ENCODE measurements at regions not wholly inside any gene's neighbourhood (a gene's known extent, or its start where the extent isn't known, plus 50 kb on each side); places are given as distances from the start of the nearest gene placed in this dataset.
"Not testable (repeated sequence)": the region's sequence is repeated elsewhere in the genome, so short reads cannot be mapped to it uniquely, and the experiment has no call there.

DNA sequence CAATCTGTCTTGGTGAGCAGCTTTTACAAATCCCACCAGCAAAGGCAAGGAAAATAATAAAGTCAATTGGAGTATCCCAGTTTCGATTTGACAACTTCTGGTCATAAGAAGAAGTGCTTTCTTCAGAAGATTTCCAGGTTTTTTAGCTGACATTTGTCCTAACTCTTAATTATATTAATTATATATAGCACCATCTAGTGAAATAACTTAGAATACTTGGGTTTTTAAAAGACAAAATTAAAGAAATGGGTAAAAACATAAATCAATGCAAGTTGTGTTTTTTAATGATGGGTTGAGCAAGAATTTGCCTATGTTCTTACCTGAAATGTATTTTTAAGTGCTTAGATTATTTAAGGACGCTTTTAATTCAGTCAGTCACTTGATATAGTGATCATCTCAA, 421.8 kb downstream of the ACTL7B start:
- Histone ChIP-seq H3K36me3 (ENCODE audit: control insufficient read depth, insufficient read depth, low read length) (no peaks in the 10 kb centered on the region), H3K9me3 (ENCODE audit: control insufficient read depth, low read length) (no peaks in the 10 kb centered on the region), H3K4me1 (ENCODE audit: control insufficient read depth, insufficient read depth, low read length) (no peaks in the 10 kb centered on the region), H3K27ac (ENCODE audit: insufficient read depth, low read depth, low read length, poor library complexity, severe bottlenecking) (no peak overlapping the region), H3K4me3 (ENCODE audit: insufficient read depth, low read depth, low read length) (no peak overlapping the region), H3K27me3 (ENCODE audit: control insufficient read depth, insufficient read depth, low read length, poor library complexity, severe bottlenecking) (no peaks in the 10 kb centered on the region)
- 96 to 97% methylated on average over 2 of the region's 2 CpGs for WGBS, 2 experiments

GRCh38 chr9:108430655-108431054, 425.1 kb downstream of the ACTL7B start:
- 100% methylated on average over 2 of the region's 2 CpGs; no CpG with 5 or more reads in 1 of the 2 experiments for WGBS, 2 experiments
- no peaks in the 10 kb centered on the region for H3K9me3 ChIP-seq (ENCODE audit: control insufficient read depth, low read length)
- H3K4me3 ChIP-seq (ENCODE audit: insufficient read depth, low read depth, low read length), result no peak overlapping the region
- H3K36me3 ChIP-seq (ENCODE audit: control insufficient read depth, insufficient read depth, low read length), result no peaks in the 10 kb centered on the region
- no peaks in the 10 kb centered on the region for H3K4me1 ChIP-seq (ENCODE audit: control insufficient read depth, insufficient read depth, low read length)
- no peaks in the 10 kb centered on the region for H3K27me3 ChIP-seq (ENCODE audit: control insufficient read depth, insufficient read depth, low read length, poor library complexity, severe bottlenecking)
- H3K27ac ChIP-seq (ENCODE audit: insufficient read depth, low read depth, low read length, poor library complexity, severe bottlenecking), result no peak overlapping the region

DNA sequence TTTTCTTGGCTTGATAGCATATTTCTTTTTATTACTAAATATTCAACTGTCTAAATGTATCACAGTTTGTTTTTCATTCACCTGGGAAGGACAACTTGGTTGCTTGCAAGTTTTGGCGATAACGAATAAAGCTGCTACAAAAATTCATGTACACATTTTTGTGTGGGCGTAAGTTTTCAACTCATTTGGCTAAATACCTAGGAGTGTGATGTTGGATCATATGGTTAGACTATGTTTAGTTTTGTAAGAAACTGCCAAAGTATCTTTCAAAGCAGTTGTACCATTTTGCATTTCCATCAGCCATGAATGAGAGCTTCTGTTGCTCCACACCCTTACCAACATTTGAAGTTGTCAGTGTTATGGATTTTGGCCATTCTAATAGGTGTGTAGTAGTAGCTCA, 428.0 kb downstream of the ACTL7B start:
- Histone ChIP-seq H3K27me3 (ENCODE audit: control insufficient read depth, insufficient read depth, low read length, poor library complexity, severe bottlenecking) (no peaks in the 10 kb centered on the region), H3K27ac (ENCODE audit: insufficient read depth, low read depth, low read length, poor library complexity, severe bottlenecking) (no peak overlapping the region), H3K9me3 (ENCODE audit: control insufficient read depth, low read length) (no peaks in the 10 kb centered on the region), H3K36me3 (ENCODE audit: control insufficient read depth, insufficient read depth, low read length) (no peaks in the 10 kb centered on the region), H3K4me3 (ENCODE audit: insufficient read depth, low read depth, low read length) (no peak overlapping the region), H3K4me1 (ENCODE audit: control insufficient read depth, insufficient read depth, low read length) (no peaks in the 10 kb centered on the region)
- WGBS, 2 experiments, result 96 to 97% methylated on average over 3 of the region's 3 CpGs

GRCh38 chr9:108426421-108426940, 429.3 kb downstream of the ACTL7B start:
- H3K4me1 ChIP-seq (ENCODE audit: control insufficient read depth, insufficient read depth, low read length); H3K4me3 ChIP-seq (ENCODE audit: insufficient read depth, low read depth, low read length); H3K27me3 ChIP-seq (ENCODE audit: control insufficient read depth, insufficient read depth, low read length, poor library complexity, severe bottlenecking); H3K9me3 ChIP-seq (ENCODE audit: control insufficient read depth, low read length); H3K27ac ChIP-seq (ENCODE audit: insufficient read depth, low read depth, low read length, poor library complexity, severe bottlenecking); H3K36me3 ChIP-seq (ENCODE audit: control insufficient read depth, insufficient read depth, low read length): not testable (repeated sequence)
- 83 to 93% methylated on average over 3 of the region's 3 CpGs for WGBS, 2 experiments

GRCh38 chr9:108423433-108423832, 432.4 kb downstream of the ACTL7B start:
- Histone ChIP-seq H3K27me3 (ENCODE audit: control insufficient read depth, insufficient read depth, low read length, poor library complexity, severe bottlenecking) (no peaks in the 10 kb centered on the region), H3K9me3 (ENCODE audit: control insufficient read depth, low read length) (no peaks in the 10 kb centered on the region), H3K4me3 (ENCODE audit: insufficient read depth, low read depth, low read length) (no peak overlapping the region), H3K4me1 (ENCODE audit: control insufficient read depth, insufficient read depth, low read length) (no peaks in the 10 kb centered on the region), H3K27ac (ENCODE audit: insufficient read depth, low read depth, low read length, poor library complexity, severe bottlenecking) (no peak overlapping the region), H3K36me3 (ENCODE audit: control insufficient read depth, insufficient read depth, low read length) (no peaks in the 10 kb centered on the region)
- WGBS, 2 experiments, result 92% methylated on average over 9 of the region's 9 CpGs

DNA sequence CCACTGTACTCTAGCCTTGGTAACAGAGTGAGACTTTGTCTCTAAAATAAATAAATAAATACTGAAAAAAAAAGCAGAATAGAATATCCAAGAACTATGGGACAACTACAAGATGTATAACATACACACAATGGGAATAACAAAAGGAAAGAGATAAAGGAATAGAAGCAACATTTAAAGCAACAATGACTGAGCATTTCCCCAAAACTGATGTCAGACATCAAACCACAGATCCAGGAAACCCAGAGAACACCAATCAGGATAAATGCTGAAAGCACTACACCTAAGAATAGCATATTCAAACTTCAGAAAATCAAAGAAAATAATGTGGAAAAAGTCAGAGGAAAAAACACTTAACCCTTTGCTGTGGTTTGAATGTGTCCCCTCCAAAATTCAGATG, 436.4 kb downstream of the ACTL7B start:
- Histone ChIP-seq H3K9me3 (ENCODE audit: control insufficient read depth, low read length) (no peaks in the 10 kb centered on the region), H3K4me1 (ENCODE audit: control insufficient read depth, insufficient read depth, low read length) (no peaks in the 10 kb centered on the region), H3K27me3 (ENCODE audit: control insufficient read depth, insufficient read depth, low read length, poor library complexity, severe bottlenecking) (no peaks in the 10 kb centered on the region), H3K27ac (ENCODE audit: insufficient read depth, low read depth, low read length, poor library complexity, severe bottlenecking) (no peak overlapping the region), H3K4me3 (ENCODE audit: insufficient read depth, low read depth, low read length) (no peak overlapping the region), H3K36me3 (ENCODE audit: control insufficient read depth, insufficient read depth, low read length) (no peaks in the 10 kb centered on the region)

- Histone ChIP-seq H3K27me3 (ENCODE audit: control insufficient read depth, insufficient read depth, low read length, poor library complexity, severe bottlenecking) (no peaks in the 10 kb centered on the region), H3K4me3 (ENCODE audit: insufficient read depth, low read depth, low read length) (no peak overlapping the region), H3K4me1 (ENCODE audit: control insufficient read depth, insufficient read depth, low read length) (no peaks in the 10 kb centered on the region), H3K27ac (ENCODE audit: insufficient read depth, low read depth, low read length, poor library complexity, severe bottlenecking) (no peak overlapping the region), H3K9me3 (ENCODE audit: control insufficient read depth, low read length) (no peaks in the 10 kb centered on the region), H3K36me3 (ENCODE audit: control insufficient read depth, insufficient read depth, low read length) (no peaks in the 10 kb centered on the region)
- WGBS, 2 experiments, result 83 to 100% methylated on average over 1 of the region's 1 CpG
Measured at GRCh38 chr9:108417726-108418125, 438.1 kb downstream of the ACTL7B start.

GRCh38 chr9:108417312-108417711, 438.5 kb downstream of the ACTL7B start:
- Histone ChIP-seq H3K4me3 (ENCODE audit: insufficient read depth, low read depth, low read length) (no peak overlapping the region), H3K4me1 (ENCODE audit: control insufficient read depth, insufficient read depth, low read length) (no peaks in the 10 kb centered on the region), H3K27ac (ENCODE audit: insufficient read depth, low read depth, low read length, poor library complexity, severe bottlenecking) (no peak overlapping the region), H3K27me3 (ENCODE audit: control insufficient read depth, insufficient read depth, low read length, poor library complexity, severe bottlenecking) (no peaks in the 10 kb centered on the region), H3K36me3 (ENCODE audit: control insufficient read depth, insufficient read depth, low read length) (no peaks in the 10 kb centered on the region), H3K9me3 (ENCODE audit: control insufficient read depth, low read length) (no peaks in the 10 kb centered on the region)
- WGBS, 2 experiments, result no CpG with 5 or more reads among the region's 1 CpG

DNA sequence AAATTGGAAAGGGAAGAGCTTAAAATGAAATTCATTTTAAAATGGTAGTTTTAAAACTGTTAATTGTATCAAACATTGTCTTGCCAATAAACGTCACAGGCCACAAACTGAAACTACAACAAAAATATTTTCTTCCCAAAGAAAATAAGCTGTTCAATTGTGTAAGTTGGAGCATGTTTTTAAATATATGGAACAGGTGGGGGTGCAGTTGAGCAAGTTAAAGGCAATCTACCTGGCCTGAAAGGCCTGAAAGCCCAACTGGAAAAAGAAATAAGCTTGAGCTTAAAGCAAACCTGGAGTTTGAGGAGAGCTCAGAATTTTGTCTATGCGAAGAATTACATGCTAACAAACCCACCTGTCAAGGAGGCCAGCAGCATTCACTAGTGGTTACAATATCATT, 439.5 kb downstream of the ACTL7B start:
- H3K27me3 ChIP-seq (ENCODE audit: control insufficient read depth, insufficient read depth, low read length, poor library complexity, severe bottlenecking), result no peaks in the 10 kb centered on the region
- no peaks in the 10 kb centered on the region for H3K4me1 ChIP-seq (ENCODE audit: control insufficient read depth, insufficient read depth, low read length)
- no peaks in the 10 kb centered on the region for H3K9me3 ChIP-seq (ENCODE audit: control insufficient read depth, low read length)
- H3K27ac ChIP-seq (ENCODE audit: insufficient read depth, low read depth, low read length, poor library complexity, severe bottlenecking), result no peak overlapping the region
- H3K4me3 ChIP-seq (ENCODE audit: insufficient read depth, low read depth, low read length), result no peak overlapping the region
- WGBS, 2 experiments, result 91 to 100% methylated on average over 1 of the region's 2 CpGs
- no peaks in the 10 kb centered on the region for H3K36me3 ChIP-seq (ENCODE audit: control insufficient read depth, insufficient read depth, low read length)

GRCh38 chr9:108413809-108414208, 442.0 kb downstream of the ACTL7B start:
- Histone ChIP-seq H3K4me3 (ENCODE audit: insufficient read depth, low read depth, low read length) (no peak overlapping the region), H3K36me3 (ENCODE audit: control insufficient read depth, insufficient read depth, low read length) (no peaks in the 10 kb centered on the region), H3K9me3 (ENCODE audit: control insufficient read depth, low read length) (no peaks in the 10 kb centered on the region), H3K27ac (ENCODE audit: insufficient read depth, low read depth, low read length, poor library complexity, severe bottlenecking) (no peak overlapping the region), H3K27me3 (ENCODE audit: control insufficient read depth, insufficient read depth, low read length, poor library complexity, severe bottlenecking) (no peaks in the 10 kb centered on the region), H3K4me1 (ENCODE audit: control insufficient read depth, insufficient read depth, low read length) (no peaks in the 10 kb centered on the region)
- WGBS, 2 experiments, result 91 to 93% methylated on average over 2 of the region's 2 CpGs

GRCh38 chr9:108412755-108413154, 443.0 kb downstream of the ACTL7B start:
- Histone ChIP-seq H3K4me3 (ENCODE audit: insufficient read depth, low read depth, low read length) (no peak overlapping the region), H3K27me3 (ENCODE audit: control insufficient read depth, insufficient read depth, low read length, poor library complexity, severe bottlenecking) (no peaks in the 10 kb centered on the region), H3K4me1 (ENCODE audit: control insufficient read depth, insufficient read depth, low read length) (no peaks in the 10 kb centered on the region), H3K36me3 (ENCODE audit: control insufficient read depth, insufficient read depth, low read length) (no peaks in the 10 kb centered on the region), H3K27ac (ENCODE audit: insufficient read depth, low read depth, low read length, poor library complexity, severe bottlenecking) (no peak overlapping the region), H3K9me3 (ENCODE audit: control insufficient read depth, low read length) (no peaks in the 10 kb centered on the region)
- WGBS, 2 experiments, result 60 to 66% methylated on average over 4 of the region's 4 CpGs
